A549 (cell line): ENCODE measurements at regions not wholly inside any gene's neighbourhood (a gene's known extent, or its start where the extent isn't known, plus 50 kb on each side); places are given as distances from the start of the nearest gene placed in this dataset.
"Not testable (repeated sequence)": the region's sequence is repeated elsewhere in the genome, so short reads cannot be mapped to it uniquely, and the experiment has no call there.

ENCODE experiments used
- ATAC-seq, 2 experiments: fragments of 200-7000 bp in 1 of 2; fragments of >200 bp in 1 of 2; cut with Nextera tagmentation in 1 of 2; cut with Tn5 transposase in 1 of 2; 3 replicates each; pipeline versions ENCODE4 v1.8.0 to v1.9.1; 2018 to 2020; ENCODE audit warnings: mild to moderate bottlenecking in 1 of 2, moderate library complexity in 1 of 2
- CTCF ChIA-PET: fragments of 300-600 bp; sonication (Branson Sonifier 250); formaldehyde crosslinking; extraction: SDS; loops from one replicate; lab custom pipeline; 2021; ENCODE audit warnings: antibody characterized with exemption, inconsistent platforms; lab: Yijun Ruan, JAX
- POLR2A ChIA-PET: fragments of 350-600 bp; formaldehyde crosslinking; extraction: SDS; loops from one replicate; lab custom pipeline; 2021; ENCODE audit warnings: antibody characterized with exemption, inconsistent platforms; lab: Yijun Ruan, JAX
- DNase-seq, 2 experiments: peaks; one replicate each; pipeline versions ENCODE4 v3.0.0 to v3.0.0-alpha.2; 2011 to 2016; ENCODE audit warnings: low read depth in 1 of 2, low spot score in 1 of 2
- FAIRE-seq: peaks from 2 replicates; lab custom pipeline; 2011; peaks lifted over from hg19 to GRCh38; lab: Jason Lieb, UNC
- H3K27ac ChIP-seq, 2 experiments: fragments of >200 bp; sonication (Bioruptor Twin); formaldehyde crosslinking; 3 replicates each; pipeline ENCODE4 v1.5.1; 2016 to 2017
- H3K4me1 ChIP-seq: fragments of >200 bp; sonication (Bioruptor Twin); formaldehyde crosslinking; 3 replicates; pipeline ENCODE4 v1.6.1; 2016
- H3K4me2 ChIP-seq: fragments of >200 bp; sonication (Bioruptor Twin); formaldehyde crosslinking; 3 replicates; pipeline ENCODE4 v1.6.1; 2016
- H3K4me3 ChIP-seq: fragments of >200 bp; sonication (Bioruptor Twin); formaldehyde crosslinking; 3 replicates; pipeline ENCODE4 v1.5.1; 2016
- H3K9me3 ChIP-seq: fragments of >200 bp; sonication (Bioruptor Twin); formaldehyde crosslinking; 3 replicates; pipeline ENCODE4 v1.6.1; 2016
- BHLHE40 ChIP-seq: IDR thresholded peaks from 2 replicates; pipeline ENCODE4 v1.6.1; 2012; ENCODE audit warnings: low read depth, low read length, inconsistent platforms
- CBX8 ChIP-seq: fragments of 200-600 bp; sonication (generic); IDR thresholded peaks from 2 replicates; pipeline ENCODE4 v1.6.1; 2016
- CEBPB ChIP-seq, 2 experiments: fragments of >200 bp in 1 of 2; sonication (Bioruptor Twin) in 1 of 2; formaldehyde crosslinking in 1 of 2; IDR thresholded peaks; 2 replicates each; pipeline ENCODE4 v1.6.1; 2012 to 2016
- CHD2 ChIP-seq: fragments of 150-350 bp; IDR thresholded peaks from 2 replicates; pipeline ENCODE4 v1.6.1; 2014; ENCODE audit warnings: low read length; ENCODE audit not compliant: partially characterized antibody
- EHMT2 ChIP-seq: fragments of 200-600 bp; sonication (generic); IDR thresholded peaks from 2 replicates; pipeline ENCODE4 v1.6.1; 2016; ENCODE audit warnings: antibody characterized with exemption, low read depth, mild to moderate bottlenecking, moderate library complexity
- EP300 ChIP-seq, 2 experiments: fragments of >200 bp; sonication (Bioruptor Twin); formaldehyde crosslinking; IDR thresholded peaks; 2 replicates in 1 of 2; 3 replicates in 1 of 2; pipeline ENCODE4 v1.6.1; 2016 to 2017
- FOXS1 ChIP-seq: fragments of 250-450 bp; sonication (Bioruptor Pico); IDR thresholded peaks from 2 replicates; pipeline ENCODE4 v1.5.0; 2020; ENCODE audit warnings: mild to moderate bottlenecking, moderate library complexity
- HDAC2 ChIP-seq: fragments of 200-600 bp; sonication (generic); IDR thresholded peaks from 2 replicates; pipeline ENCODE4 v1.6.1; 2016
- HOXA7 ChIP-seq: fragments of 250-450 bp; sonication (Bioruptor Pico); IDR thresholded peaks from 2 replicates; pipeline ENCODE4 v1.5.0; 2020; ENCODE audit warnings: mild to moderate bottlenecking, moderate library complexity
- HOXB13 ChIP-seq: fragments of 250-450 bp; sonication (Bioruptor Pico); IDR thresholded peaks from 2 replicates; pipeline ENCODE4 v1.5.0; 2020; ENCODE audit warnings: low read depth, mild to moderate bottlenecking, moderate library complexity
- JUN ChIP-seq, 2 experiments: fragments of >200 bp; sonication (Bioruptor Twin); formaldehyde crosslinking; IDR thresholded peaks; 2 replicates in 1 of 2; 3 replicates in 1 of 2; pipeline ENCODE4 v1.6.1; 2016 to 2017
- KDM5A ChIP-seq: fragments of 200-600 bp; sonication (generic); IDR thresholded peaks from 2 replicates; pipeline ENCODE4 v1.6.1; 2016; ENCODE audit warnings: antibody characterized with exemption, mild to moderate bottlenecking
- MAFK ChIP-seq: fragments of 450-650 bp; IDR thresholded peaks from 2 replicates; pipeline ENCODE4 v1.6.1; 2014; ENCODE audit not compliant: partially characterized antibody
- MAZ ChIP-seq: fragments of 150-350 bp; IDR thresholded peaks from 2 replicates; pipeline ENCODE4 v1.6.1; 2014; ENCODE audit warnings: antibody characterized with exemption, low read depth, low read length, borderline replicate concordance
- NR3C1 ChIP-seq: fragments of >200 bp; sonication (Bioruptor Twin); formaldehyde crosslinking; IDR thresholded peaks from 3 replicates; pipeline ENCODE4 v1.6.1; 2017
- POLR2AphosphoS2 ChIP-seq: conservative IDR thresholded peaks from 2 replicates; pipeline ENCODE4 v1.6.1; 2012; ENCODE audit warnings: low read length, improper control_type of control experiment, inconsistent platforms
- RFX5 ChIP-seq: fragments of 450-650 bp; IDR thresholded peaks from 2 replicates; pipeline ENCODE4 v1.7.1; 2014; ENCODE audit warnings: antibody characterized with exemption, mild to moderate bottlenecking, moderate library complexity
- SREBF2 ChIP-seq: fragments of 450-650 bp; IDR thresholded peaks from 2 replicates; pipeline ENCODE4 v1.6.1; 2014; ENCODE audit warnings: mild to moderate bottlenecking, moderate library complexity
- TFCP2L1 ChIP-seq: fragments of 250-450 bp; sonication (Bioruptor Pico); IDR thresholded peaks from 2 replicates; pipeline ENCODE4 v1.5.0; 2021; ENCODE audit warnings: mild to moderate bottlenecking
- TP53 ChIP-seq: fragments of 250-450 bp; sonication (Bioruptor Pico); IDR thresholded peaks from 2 replicates; pipeline ENCODE4 v1.5.0; 2021; ENCODE audit warnings: mild to moderate bottlenecking, moderate library complexity
- ZNF302 ChIP-seq: fragments of 250-450 bp; sonication (Bioruptor Pico); IDR thresholded peaks from 2 replicates; pipeline ENCODE4 v1.9.0; 2021; ENCODE audit warnings: inconsistent platforms, mild to moderate bottlenecking, moderate library complexity
- WGBS: methylation state at CpG from one replicate; pipeline ENCODE4 v1.1.6; 2017; ENCODE audit errors: missing lambda C conversion rate; 5-methylcytosine and 5-hydroxymethylcytosine counted together
- TF ChIP-seq, protein P1 (sequence below): fragments of 150-350 bp; IDR thresholded peaks from 2 replicates; pipeline ENCODE4 v1.6.1; 2014; ENCODE audit warnings: low read depth, mild to moderate bottlenecking, low read length

DNA sequence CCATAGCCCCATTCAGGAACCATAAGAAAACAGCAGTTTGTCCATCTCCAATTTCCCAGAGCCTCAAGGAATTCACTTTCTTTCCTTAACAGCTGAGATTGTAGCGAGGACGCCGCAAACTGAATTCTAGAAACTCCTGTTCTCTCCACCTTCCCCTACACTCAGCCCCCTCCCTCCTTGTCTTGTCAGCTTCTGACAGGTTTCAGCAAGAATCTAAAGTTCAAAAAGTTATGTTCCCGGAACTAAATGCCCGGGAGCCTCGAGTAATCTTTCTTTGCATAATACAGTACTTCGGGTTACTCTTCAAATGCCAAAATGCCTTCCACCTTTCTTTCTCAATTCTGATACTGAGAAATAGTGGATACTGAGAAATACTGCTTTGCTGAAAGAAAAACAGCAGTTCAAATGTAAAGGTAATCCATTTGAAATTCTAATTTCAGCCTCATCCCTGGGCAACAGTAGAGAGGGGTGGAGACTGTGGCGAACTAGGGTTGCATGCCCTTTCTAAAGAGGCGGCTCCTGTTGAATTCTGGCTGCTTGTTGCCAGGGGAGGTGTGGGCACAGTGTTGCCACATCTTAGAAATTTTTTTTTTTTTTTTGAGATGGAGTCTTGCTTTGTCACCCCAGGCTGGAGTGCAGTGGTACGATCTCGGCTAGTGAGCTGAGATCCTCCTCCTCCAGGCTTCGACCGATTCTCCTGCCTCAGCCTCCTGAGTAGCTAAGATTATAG lies 63.5 kb upstream of the USP7 start:
- no peak for DNase-seq
- Histone ChIP-seq H3K4me1 (no peaks in the 10 kb centered on the region), H3K4me3 (no peak overlapping the region), H3K27ac (no peak overlapping the region), H3K4me2 (no peak overlapping the region), H3K9me3 (no peaks in the 10 kb centered on the region)
- FAIRE-seq: no peak
- TF ChIP-seq RFX5: no peak
- TF ChIP-seq NR3C1: no peak
- no peak for TF ChIP-seq EHMT2
- TF ChIP-seq CHD2: no peak
- no peak for TF ChIP-seq BHLHE40
- no peak for TF ChIP-seq HDAC2
- no peak for TF ChIP-seq FOXS1 (CRISPR knock-in tag)
- no peak for TF ChIP-seq POLR2AphosphoS2
- POLR2A ChIA-PET: no interaction called here
- ATAC-seq: no peak
- 85% methylated on average over 13 of the region's 13 CpGs for WGBS
- CTCF ChIA-PET: interaction anchor here (0.7 to 2.7 kb wide), 3 partner anchors 10 to 355 kb away, joined by 3 to 16 read pairs (median 4); no protein-coding TSS in a partner anchor

DNA sequence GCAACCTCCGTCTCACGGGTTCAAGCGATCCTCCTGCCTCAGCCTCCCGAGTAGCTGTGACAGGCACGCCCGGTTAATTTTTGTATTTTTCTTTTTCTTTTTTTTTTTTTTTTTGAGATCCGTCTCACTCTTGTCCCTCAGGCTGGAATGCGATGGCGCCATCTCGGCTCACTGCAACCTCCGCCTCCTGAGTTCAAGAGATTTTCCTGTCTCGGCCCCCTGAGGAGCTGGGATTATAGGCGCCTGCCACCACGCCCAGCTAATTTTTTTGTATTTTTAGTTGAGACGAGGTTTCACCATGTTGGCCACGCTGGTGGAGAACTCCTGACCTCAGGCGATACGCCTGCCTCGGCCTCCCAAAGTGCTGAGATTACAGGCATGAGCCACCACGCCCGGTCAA lies 63.0 kb upstream of the HAPSTR1 start:
- 81% methylated on average over 21 of the region's 21 CpGs for WGBS
- CTCF ChIA-PET: interaction anchor here (0.7 to 2.7 kb wide), 4 partner anchors 20 to 461 kb away, joined by 3 to 16 read pairs (median 4); no protein-coding TSS in a partner anchor

DNA sequence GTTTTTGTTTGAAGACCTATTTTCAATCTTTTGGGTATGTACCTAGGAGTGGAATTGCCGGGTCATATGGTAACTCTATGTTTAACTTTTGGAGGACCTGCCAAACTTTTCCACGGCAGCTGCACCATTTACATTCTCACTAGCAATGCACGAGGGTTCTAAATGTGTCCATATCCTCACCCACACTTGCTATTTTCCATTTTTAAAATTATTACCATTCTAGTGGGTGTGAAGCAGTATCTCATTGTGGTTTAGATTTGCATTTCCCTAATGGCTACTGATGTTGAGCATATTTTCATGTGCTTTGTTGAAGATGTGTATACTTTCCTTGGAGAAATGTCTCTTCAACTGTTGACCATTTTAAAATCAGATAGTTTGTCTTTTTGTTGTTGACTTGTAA lies 60.3 kb upstream of the HAPSTR1 start:
- no peak for ATAC-seq
- Histone ChIP-seq H3K27ac (no peak overlapping the region), H3K4me2 (no peak overlapping the region), H3K4me3 (no peak overlapping the region), H3K4me1 (no peaks in the 10 kb centered on the region), H3K9me3 (no peaks in the 10 kb centered on the region)
- FAIRE-seq: no peak
- POLR2A ChIA-PET: no interaction called here
- TF ChIP-seq MAZ (no peak), BHLHE40 (no peak), TP53 (CRISPR knock-in tag) (no peak), TFCP2L1 (CRISPR knock-in tag) (no peak), CEBPB (IDR thresholded peaks at IDR 0.05) (no peak), KDM5A (no peak), EP300 (IDR thresholded peaks at IDR 0.05) (no peak), JUN (IDR thresholded peaks at IDR 0.05) (no peak), CBX8 (no peak), RFX5 (no peak), MAFK (no peak), SREBF2 (no peak), HOXA7 (no peak), NR3C1 (no peak), ZNF302 (CRISPR knock-in tag) (no peak), EHMT2 (no peak), HOXB13 (CRISPR knock-in tag) (no peak)
- TF ChIP-seq, protein P1, sequence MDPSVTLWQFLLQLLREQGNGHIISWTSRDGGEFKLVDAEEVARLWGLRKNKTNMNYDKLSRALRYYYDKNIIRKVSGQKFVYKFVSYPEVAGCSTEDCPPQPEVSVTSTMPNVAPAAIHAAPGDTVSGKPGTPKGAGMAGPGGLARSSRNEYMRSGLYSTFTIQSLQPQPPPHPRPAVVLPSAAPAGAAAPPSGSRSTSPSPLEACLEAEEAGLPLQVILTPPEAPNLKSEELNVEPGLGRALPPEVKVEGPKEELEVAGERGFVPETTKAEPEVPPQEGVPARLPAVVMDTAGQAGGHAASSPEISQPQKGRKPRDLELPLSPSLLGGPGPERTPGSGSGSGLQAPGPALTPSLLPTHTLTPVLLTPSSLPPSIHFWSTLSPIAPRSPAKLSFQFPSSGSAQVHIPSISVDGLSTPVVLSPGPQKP: no peak
- no peak for DNase-seq
- CTCF ChIA-PET: interaction anchor here (3.1 kb wide), 1 partner anchor 23 kb away, joined by 14 read pairs; no protein-coding TSS in a partner anchor
- WGBS: 73% methylated on average over 3 of the region's 3 CpGs

More for the DNA sequence above, 63.0 kb upstream of the HAPSTR1 start:
- H3K4me1 ChIP-seq, POLR2A ChIA-PET, FAIRE-seq, DNase-seq, H3K9me3 ChIP-seq, ATAC-seq, H3K4me2 ChIP-seq, H3K4me3 ChIP-seq, H3K27ac ChIP-seq: not testable (repeated sequence)
